B cell (primary cell): ENCODE measurements at regions not wholly inside any gene's neighbourhood (a gene's known extent, or its start where the extent isn't known, plus 50 kb on each side); places are given as distances from the start of the nearest gene placed in this dataset.
"Not testable (repeated sequence)": the region's sequence is repeated elsewhere in the genome, so short reads cannot be mapped to it uniquely, and the experiment has no call there.

ENCODE experiments used
- EZH2 ChIP-seq: IDR thresholded peaks from 2 replicates; pipeline ENCODE4 v1.6.1; 2012; ENCODE audit warnings: borderline replicate concordance, low read depth, mild to moderate bottlenecking, moderate library complexity, low read length; ENCODE audit not compliant: insufficient read depth, poor library complexity, severe bottlenecking
- TF ChIP-seq, protein P1 (sequence below): fragments of 200-600 bp; IDR thresholded peaks from one replicate; pipeline ENCODE4 v1.8.0; 2022; ENCODE audit warnings: antibody characterized with exemption, mild to moderate bottlenecking

DNA sequence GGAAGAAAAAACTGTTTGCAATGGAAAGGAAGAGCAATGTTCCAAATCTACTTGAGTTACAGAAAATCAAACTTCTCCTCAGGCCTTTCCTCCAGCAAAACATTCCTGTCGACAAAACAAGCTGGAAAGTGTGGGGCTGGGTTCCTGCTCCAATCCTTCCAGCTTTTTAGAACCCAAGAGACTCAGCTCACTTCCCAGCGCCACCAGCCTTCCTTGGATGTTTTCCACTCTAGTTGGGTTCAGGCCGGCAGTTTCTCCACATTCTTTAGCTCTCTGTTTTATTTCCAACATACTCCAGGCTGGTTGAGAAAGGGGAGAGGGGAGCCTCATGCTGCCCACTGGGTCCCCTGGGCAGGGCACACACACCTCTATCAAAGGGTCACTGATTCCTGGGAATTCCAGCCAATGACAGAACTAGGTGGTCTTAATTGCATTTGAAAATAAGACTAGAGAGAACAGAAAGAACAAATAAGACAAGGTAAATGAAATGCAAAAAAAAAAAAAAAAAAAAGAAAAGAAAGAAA is 287.5 kb upstream of the FRG1 start:
- TF ChIP-seq, protein P1, sequence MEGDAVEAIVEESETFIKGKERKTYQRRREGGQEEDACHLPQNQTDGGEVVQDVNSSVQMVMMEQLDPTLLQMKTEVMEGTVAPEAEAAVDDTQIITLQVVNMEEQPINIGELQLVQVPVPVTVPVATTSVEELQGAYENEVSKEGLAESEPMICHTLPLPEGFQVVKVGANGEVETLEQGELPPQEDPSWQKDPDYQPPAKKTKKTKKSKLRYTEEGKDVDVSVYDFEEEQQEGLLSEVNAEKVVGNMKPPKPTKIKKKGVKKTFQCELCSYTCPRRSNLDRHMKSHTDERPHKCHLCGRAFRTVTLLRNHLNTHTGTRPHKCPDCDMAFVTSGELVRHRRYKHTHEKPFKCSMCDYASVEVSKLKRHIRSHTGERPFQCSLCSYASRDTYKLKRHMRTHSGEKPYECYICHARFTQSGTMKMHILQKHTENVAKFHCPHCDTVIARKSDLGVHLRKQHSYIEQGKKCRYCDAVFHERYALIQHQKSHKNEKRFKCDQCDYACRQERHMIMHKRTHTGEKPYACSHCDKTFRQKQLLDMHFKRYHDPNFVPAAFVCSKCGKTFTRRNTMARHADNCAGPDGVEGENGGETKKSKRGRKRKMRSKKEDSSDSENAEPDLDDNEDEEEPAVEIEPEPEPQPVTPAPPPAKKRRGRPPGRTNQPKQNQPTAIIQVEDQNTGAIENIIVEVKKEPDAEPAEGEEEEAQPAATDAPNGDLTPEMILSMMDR: not testable (repeated sequence)
- TF ChIP-seq EZH2: not testable (repeated sequence)
